GM19328 (cell line): ENCODE measurements at regions not wholly inside any gene's neighbourhood (a gene's known extent, or its start where the extent isn't known, plus 50 kb on each side); places are given as distances from the start of the nearest gene placed in this dataset.
"Not testable (repeated sequence)": the region's sequence is repeated elsewhere in the genome, so short reads cannot be mapped to it uniquely, and the experiment has no call there.

ENCODE experiments used
- ATAC-seq: cut with Tn5 transposase; IDR thresholded peaks from one replicate; pipeline ENCODE4 v1.9.1; 2021; ENCODE audit warnings: mild to moderate bottlenecking, moderate library complexity; ENCODE audit not compliant: unreplicated experiment

DNA sequence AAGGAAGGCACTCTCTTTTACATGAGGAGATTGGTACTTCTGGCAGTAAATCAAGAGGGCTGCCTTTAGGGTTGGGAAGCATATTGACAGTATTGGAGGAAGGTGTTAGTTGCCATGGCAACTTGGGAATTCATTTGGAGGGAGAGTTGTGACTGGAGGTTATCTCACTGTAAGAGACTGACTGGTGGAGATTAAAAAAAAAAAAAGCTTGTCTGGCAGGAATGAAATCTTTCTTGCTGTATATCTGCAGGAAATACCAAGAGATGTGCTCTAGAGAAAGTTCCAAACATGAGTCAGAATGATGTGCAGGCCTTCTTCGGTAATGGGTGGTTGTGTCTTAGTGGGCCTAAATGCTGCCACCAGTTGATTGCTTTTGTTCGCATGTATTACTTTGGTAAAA, 59.8 kb upstream of the FAM72C start:
- not testable (repeated sequence) for ATAC-seq

GRCh38 chr1:144026022-144026421, 54.2 kb upstream of the FAM72C start:
- peak; percentile 94 for ATAC-seq

DNA sequence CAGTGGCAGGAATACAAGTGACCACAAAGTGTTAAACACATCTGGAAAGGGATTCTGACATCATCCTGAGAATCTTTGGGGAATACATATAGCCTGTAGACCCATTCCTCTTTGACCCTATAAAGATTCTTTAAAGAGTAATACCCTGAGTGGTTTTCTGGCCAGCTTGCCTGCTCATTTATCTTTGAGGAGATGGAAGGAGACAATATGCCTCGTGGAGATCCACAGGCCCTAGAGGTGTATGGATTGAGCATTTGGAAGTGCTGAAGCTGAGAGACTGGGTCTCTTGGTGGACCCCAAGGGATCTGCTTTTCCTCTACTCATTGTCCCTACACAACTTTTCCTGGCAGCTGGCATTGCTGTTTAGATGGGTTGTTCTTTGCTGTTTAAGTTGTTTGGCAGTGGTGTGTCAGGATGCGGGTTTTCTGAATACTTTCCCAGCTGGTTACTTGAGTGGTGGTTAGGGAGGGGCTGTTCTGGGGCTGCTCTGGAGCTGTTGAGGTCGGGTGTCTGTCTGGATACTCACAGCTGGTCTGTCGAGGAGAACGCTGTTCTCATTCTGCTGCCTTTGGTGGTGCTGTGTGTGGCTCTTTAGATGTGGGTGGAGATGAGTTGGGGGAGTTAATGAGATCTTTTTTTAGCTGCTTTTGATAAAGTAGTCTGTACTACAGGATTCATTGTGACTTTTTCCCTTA, 50.1 kb upstream of the FAM72C start:
- ATAC-seq, result not testable (repeated sequence)
